NCI-H510A treated with DMSO at 0.1 percent for 48 hours (cell line): ENCODE measurements at regions not wholly inside any gene's neighbourhood (a gene's known extent, or its start where the extent isn't known, plus 50 kb on each side); places are given as distances from the start of the nearest gene placed in this dataset.

ENCODE experiments used
- DNase-seq: peaks from one replicate; lab custom pipeline; 2025; lab: John Stamatoyannopoulos, UW

DNA sequence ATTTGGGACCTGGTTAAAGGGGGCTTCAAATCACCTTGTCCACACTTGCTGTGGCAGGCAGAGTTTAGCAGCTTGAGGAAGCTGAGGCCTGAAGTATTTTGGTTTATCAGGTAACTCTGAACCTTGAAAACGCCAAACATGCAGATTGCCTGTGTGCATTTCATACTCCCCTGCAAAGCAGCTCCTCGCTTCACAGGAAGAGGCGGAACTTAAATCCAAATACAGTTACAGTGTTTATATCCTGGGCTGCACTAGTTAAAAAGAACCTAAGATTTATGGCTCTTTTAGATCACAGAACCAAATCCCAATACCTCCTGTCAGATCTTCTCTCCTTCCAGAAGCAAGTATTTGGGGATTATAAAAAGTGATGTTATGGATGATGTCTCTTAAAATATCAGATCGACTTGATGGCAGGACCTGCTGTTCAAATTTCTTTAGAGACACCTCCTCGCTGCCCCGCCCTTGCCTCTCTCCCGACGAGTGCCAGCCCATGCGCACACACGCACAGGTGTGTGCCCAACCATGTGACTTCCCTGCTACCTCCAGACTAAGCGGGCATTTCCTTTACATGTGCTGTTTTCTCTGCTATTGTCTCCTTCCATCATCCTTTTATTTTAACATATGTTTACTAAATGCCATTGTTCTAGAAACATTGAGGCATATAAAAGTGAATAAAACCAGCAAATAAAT, 224.6 kb upstream of the FOXQ1 start:
- no peak for DNase-seq

DNA sequence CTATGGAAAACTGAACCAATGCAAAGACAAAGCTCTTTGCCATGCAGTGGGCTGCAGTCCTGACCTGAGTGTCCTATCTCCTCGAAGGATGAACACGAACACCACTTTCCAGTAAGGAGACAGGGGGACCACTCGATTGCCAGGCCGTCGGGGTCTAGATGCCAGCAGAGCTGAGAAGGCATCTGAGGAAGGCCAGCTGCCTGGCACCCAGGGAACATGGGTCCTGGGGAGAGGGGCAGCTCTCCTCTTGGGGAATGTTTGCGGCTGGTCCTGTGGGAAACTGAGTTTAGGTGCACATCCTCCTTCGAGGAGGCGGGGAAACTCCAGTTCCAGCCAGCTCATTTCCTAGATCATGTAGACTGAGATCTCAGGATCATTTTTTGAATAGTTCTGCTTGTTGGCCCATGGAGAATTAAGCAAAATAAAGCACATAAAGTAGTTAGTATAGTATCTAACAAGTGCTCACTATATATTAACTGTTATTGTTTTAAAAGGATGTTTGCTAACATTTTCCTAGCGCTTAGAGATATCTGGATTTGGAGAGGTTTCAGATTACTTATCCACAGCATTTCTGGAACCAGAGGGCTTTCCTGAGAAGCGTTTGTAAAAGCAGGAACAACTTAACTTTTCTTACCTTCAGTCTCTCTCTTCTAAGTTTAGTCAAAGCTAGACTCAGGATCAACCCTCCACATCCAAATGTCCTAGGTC, 225.3 kb upstream of the FOXQ1 start:
- DNase-seq = no peak

DNA sequence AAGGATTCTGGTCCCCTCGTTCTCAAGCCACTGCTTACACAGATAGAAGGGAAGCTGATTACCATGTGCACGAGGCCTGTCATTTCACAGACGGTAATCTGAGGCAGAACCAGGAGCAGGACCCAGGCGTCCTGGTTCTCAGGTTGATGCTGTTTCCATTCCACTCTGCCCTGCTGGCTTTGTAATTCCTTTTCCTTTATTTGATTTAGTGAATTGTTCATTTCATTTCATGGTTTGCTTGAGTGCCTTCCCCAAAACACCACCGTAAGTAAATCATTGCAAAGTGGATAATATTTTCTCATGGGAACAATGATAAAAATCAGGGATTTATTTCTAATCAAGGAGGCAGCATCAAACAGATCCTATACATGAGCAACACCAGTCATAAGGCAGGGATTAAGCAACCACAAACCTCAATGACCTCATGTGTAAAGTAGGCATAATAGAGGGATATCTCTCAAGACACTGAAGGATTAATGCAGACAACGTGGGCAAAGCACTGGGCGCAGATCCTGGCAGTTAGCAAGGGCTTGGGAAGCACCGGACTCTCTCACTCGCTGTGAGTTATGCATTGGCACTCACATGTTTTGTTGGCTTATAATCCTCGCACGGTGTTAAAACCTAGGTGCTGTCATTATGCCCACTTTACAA, 229.5 kb upstream of the FOXQ1 start:
- DNase-seq = no peak

DNA sequence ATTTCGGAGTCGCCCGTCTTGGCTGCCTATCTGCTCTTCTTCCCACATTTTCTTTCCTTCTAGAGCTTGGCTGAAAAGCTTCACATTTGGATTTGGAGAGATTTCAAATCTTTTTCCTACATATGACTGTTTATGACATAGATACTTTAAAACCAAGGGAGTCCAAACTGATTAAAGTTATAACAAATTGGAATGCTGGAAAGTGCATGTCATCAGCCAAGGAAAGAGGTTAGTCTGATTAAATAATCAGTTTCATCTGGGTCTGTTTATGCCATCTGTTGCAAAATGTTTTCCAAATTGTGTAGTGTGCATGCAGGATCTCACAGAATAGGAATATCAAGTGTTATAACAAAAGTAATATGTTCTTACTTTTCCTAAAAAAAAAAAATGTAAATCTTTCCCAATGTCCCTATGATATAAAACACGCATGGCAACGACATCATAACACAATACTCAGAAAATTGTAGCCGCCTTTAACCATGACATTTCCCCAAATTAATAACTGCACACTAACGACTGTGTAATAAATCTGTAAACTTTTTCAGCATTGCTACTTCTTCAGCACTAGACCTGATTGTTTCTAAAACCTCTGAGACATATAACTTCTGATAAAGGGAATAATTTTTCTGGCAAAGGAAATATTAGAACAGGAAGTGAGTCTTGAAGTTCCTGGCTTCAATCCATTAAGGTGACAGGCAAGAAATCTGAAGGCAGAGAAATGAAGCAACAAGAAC, 230.2 kb upstream of the FOXQ1 start:
- DNase-seq = no peak

DNA sequence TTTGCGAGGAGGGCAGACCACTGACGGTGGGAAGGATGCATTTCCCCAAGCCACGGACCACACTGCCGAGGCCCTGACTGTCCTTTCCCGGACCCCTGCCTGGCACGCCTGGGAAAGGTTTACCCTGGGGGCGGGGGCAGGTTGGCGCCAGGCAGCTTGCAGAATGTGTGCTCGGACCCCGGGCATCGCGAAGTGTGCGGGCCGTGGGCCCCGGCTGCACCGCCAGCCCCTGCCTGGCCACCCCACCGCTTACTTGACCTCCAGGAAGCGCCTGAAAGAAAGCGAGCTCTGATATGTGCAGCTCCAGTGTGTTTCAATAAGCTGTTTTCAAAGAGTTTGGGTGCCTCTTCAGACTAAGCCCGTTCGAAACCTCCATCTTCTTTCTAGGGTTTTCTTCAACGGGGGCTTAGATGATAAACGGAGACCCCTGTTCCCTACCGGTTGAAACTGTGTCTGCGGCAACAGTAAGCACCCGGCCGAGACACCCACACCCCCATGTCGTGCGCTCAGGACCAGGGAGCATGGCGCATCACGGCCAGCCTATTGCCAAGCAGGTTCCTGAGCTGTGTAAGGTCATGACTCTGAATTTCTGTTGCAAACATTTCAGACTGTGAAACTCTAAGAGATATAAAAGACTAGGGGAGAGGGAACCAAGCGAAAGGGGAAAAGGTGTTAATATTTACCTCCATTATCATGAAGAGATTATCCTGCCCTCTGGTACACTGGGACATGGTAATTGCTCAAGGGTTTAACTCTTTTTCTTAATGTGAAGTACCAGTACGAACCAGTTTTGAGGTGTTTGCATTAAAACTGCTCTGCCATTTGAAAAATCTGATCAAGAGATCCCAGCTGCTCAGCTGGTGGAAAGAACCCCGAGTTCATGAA, 231.2 kb upstream of the FOXQ1 start:
- DNase-seq = no peak

DNA sequence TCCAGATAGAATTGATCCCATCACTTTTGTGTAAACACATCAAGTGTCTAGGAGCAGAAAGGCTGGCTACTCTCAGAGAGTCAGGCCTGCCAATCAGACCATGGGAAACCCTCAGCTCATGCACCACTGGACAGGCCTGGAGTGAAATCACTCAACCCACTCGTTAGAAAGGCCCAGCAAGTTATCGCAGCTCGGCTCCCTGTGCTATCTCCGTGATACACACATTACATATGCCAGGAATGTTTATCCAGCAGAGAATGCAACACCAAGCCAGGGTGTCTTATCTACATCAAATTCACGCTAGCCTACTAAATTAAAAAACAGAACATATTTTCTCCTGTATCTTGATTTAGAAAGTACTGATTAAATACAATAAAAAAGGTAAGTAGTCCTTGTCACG, 232.4 kb upstream of the FOXQ1 start:
- DNase-seq = no peak

DNA sequence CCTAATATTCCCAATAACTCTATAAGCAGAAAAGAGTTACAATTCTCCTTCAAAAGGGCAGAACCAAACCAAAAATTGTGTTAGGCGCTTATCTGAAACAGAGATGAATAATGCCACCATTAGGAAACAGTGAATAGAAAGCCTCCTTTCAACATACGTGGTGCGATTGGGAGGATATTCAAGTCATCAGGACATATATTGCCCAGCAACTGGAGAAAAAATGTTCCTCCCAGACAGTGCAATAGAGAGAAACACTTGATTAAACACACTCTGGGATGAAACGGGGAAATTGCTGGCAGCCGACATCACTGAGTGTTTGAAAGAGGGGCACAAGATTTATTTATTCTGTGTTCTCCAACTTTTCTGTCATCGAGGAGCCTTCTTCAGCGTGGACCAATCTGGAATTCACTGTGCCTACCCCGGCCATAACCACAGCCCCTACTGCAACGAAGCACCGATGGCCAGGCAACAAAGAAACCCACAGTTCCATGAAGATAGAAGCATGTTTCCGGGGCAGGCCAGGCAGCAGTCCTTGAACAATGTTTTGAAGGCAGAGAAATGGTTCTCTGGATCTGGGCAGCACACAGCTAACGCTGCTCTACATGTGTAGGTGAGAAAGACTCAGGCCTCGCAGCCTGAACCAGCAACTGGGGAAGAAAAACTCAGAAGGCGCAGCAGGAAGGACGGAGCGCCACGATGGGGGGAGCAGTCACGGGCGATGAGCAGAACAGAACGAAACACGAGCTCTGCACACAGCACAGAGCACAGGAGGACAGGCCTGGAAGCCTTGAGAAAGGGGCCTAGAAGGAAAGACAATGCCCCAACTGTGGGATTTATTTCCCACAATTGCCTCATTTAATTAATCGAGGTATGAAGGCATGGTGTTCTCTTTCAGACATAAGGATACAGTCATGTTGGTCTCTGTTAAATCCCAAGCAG, 234.2 kb upstream of the FOXQ1 start:
- DNase-seq = no peak

DNA sequence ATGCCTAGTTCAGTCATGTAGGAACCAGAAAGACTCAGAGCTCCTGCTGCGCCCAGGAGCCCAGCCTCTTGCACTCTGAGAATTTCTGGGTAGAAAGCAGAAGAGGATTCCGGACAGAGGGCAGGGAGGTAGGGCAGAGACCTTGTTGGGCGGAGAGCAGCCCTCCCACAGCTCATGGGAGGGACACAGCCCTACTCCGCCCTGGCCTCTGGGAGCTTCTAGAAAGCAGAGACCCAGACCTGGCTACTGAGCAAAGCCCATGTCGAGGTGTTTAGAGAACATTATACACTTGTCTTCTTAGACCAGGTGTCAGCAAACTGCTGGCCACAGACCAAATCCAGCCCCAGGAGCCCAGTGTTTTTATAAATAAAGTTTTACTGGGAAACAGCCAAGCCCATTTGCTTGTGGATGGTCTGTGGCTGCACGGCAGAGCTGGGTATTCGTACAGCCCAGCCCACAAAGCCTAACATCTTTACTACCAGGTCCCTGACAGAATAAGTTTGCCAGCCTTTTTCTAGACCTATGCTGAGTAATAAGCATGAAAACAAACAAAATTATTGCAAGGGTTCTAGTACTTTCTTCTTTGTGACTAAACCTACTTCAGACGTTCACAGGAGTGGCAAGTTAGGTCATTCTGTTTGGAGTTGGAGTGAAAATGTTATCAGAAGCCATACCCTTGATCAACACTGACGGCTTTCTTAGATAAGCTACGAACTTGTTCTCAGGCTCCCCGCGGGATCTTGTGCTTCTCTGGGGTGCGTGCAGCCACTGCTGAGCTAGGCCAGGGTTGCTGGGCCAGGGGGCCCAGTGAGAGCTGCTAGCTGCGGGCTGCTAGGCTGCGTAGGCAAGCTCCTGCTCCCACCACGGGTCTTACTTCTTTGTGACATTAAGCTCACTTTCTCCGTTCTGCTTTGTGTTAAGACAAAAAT, 235.1 kb upstream of the FOXQ1 start:
- no peak for DNase-seq

DNA sequence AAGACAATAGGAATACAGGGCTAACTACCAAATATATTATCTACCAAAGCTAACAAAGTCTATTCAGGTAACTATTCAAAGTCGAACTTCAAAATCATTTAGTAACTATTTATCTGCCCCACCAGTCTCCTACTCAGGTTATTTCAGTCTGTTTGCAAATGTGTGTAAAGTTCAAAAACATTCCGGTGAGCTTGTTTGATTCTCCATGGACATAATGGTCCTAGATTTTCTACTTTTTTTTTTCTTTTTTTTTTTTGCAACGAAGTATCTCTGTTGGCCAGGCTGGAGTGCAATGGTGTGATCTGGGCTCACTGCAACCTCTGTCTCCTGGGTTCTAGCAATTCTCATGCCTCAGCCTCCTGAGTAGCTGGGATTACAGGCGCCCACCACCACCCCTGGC, 236.0 kb upstream of the FOXQ1 start:
- no peak for DNase-seq

DNA sequence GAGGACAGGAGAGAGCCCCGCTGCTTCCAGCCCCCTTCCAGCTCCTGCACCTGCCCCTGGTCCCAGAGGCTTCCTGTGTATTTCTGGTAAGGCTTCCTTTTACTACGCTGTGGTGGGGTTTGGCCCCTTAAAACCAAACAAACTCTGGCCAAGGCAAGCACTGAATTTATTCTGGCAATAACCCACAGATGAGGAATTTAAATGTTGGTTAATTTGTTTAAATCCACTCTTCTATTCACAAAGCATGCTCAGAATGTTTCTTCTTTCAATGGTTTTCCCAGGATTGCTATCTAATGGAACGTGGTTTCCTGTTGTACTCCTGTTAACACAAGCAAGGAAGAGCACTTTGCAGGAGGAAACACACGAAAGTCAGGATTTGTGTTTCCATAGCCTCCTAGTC, 236.5 kb upstream of the FOXQ1 start:
- no peak for DNase-seq

DNA sequence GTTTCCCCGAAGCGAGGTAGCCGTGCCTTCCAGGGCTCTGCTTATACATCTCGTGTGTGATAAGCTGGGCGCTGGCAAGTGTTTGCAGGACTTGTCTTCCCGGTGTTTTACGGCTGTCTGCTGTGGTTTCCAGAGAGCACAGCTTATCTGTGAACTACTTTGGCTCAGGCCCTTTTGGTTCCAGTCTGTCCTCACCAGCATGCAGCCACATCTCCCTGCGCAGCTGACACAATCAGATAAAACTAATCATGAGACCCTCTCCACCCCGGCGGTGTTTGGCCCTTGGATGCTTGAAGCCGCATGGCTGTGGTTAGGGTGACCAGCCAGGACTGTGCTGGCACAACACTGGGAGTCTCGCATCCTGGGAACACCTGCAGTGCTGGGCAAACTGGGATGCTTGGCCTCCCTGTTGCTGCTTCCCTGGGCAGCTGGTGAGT, 241.8 kb upstream of the FOXQ1 start:
- DNase-seq = no peak

DNA sequence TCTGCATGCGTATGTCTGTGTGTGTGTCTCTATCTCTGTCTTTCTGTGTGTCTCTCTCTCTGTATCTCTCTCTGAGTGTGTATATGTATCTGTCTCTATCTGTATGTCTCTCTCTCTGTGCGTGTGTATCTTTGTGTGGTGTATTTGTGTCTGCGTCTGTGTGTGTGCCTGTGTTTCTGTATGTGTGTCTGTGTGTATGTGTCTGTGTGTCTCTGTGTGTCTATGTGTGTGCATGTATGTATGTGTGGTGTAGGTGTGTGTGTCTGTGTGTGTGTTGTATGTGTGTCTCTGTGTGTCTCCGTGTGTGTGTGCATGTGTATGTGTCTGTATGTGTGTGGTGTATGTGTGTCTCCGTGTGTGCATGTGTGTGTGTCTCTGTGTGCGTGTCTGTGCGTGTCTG, 243.0 kb upstream of the FOXQ1 start:
- DNase-seq = no peak

DNA sequence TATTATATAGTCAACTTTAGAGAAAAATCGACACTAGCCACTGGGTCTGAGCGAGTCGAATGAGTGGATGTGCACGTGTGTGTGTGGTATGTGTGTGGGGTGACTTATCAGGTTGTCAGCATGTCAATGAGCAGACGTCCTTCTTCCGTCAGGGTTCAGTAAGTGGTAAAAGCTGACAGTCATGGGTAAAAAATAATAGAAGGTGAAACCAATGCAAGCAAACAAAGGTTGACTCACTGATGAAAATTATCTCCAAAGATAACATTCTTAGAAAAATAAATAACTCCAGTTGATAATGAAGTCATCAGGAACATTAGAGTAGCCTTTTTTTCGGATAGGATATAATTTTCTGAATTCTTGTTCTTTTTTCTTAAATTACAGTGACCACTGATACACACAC, 243.8 kb upstream of the FOXQ1 start:
- no peak for DNase-seq

DNA sequence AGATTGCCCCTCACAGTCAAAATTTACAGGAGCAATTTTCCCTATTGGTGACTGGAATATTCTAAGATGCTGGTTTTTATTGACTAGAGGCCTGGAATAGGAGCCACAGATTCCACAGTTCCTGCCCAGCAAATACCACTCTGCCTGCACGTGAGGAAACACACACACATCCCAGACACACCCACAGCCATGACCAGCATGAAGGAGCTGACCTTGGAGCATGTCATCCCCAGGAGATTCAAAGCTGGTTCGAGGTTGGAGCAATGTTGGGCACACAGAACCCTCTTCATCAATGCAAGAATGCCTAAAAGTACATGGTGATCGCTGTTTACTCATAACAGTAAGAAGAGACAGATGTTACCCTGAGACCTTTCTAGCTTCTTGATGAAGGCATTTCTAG, 244.6 kb upstream of the FOXQ1 start:
- DNase-seq = no peak

DNA sequence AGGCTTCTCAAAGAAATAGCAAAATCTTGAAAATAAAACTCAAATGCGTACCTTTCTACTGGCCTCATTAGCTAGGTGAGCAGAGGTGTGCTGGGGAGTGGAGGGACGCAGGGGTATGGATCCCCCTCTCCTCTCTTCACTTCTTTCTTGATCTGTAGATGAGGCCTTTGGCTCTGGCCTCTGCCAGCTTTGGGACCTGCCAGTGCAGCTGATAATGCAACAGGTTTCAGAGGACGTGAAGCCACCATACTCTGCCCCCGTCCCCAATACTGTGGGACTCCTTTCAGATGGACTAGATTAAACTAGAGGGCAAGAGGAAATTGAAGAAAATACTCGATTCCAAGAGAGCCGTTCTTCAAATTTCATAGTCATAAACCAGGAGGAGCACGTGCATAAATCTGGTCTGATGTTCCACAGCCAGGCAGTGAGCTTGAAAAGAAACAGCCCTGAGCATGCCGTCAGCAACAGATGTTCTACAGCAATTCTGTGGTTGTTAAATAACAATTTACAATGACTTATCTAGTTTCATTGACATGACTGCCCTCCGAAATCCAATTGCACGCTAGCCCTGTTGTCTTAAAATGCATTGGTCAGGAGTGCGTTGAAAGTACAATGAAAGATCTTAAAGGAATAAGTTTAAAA, 245.3 kb upstream of the FOXQ1 start:
- DNase-seq = no peak

DNA sequence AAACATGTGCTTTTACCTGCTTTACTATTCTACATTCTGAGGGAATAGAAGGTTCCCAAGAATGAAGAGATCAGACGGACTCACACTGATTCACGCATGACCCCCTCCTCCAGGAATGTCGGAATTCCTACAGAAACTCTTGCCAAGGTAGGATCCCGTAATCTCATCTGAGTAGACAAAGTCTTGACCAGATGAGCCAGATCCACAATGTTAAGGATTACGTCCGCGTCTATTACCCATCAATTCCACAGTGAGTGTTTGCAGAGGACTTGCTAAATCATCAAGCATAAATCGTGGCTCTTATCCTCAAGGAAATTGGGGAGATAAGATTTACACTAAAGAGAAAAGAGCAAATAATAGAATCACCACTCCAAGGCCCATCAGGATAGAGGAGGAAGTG, 245.9 kb upstream of the FOXQ1 start:
- DNase-seq = no peak

DNA sequence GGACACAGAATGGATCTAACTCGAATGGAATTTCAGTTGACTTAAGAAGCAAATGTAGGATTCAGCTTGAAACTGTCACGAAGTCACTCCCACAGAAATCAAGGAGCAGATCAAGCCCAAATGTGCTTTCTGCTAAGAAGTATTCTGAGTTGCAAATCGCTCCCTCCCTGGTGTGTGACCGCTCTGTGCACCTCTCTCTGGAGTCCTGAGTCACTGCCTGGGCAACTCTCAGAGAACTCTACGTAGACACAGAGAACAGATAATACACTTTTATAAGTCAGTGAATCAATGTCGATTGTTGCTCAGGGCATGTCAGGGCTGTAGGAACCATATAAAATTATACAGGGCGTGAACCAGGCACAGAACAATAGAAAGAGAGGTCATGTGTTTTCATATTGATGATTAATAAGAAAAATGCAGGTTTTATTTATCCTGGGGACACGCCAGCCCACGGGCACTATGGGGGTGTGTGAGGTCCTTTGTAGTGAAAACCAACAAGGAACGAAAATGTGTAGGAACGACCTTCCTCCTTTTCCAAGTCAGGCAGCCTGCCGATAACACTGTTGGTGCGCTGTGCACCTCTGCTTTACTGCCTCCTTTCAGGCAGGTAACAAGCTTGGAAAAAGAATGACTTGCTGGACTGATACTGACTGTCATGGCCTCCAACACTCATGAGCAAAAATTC, 248.1 kb upstream of the FOXQ1 start:
- no peak for DNase-seq

DNA sequence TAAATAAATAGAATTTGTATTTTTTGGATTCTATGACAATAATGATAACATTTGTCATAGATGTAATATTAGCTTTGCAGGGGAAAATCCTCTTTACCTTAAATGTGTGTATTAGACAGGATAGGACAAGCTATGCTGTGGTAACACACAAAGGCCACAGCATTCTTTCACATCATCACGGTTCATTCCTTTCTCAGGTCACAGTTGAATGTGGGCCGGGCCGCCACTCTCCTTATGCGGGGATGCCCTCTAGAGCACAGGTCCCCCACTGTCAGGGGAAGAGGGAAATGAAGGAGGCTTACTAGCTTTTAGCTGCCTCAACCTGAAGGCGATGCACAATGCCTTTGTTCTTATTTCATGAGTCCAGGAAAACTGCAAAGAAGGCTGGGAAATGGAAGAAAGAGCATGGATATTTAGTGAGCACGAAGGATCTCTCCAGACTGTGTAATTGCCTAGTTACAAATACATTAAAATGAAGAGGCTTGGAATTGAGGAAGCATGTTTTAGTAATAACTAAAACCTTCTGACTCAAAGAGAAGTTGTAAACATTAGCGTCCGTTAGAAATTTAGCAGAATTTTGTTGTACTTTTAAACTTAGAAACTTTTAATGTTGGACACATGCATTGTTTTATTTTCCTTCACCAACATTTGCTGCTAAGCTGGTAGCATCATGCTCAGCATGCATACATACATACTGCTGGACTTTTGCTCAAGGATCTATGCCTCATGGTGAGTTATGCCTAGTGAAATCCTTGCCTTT, 248.9 kb upstream of the FOXQ1 start:
- no peak for DNase-seq
